AG04450 (cell line): ENCODE measurements at regions not wholly inside any gene's neighbourhood (a gene's known extent, or its start where the extent isn't known, plus 50 kb on each side); places are given as distances from the start of the nearest gene placed in this dataset.

Experiments used
- CTCF ChIA-PET: fragments of 300-600, 350-600 bp; formaldehyde crosslinking; extraction: SDS; loops from one replicate; lab custom pipeline; 2022; ENCODE audit warnings: antibody characterized with exemption, inconsistent platforms; lab: Charles Lee
- POLR2A ChIA-PET: fragments of 350-600 bp; formaldehyde crosslinking; extraction: SDS; loops from one replicate; lab custom pipeline; 2021; ENCODE audit warnings: antibody characterized with exemption, inconsistent platforms; lab: Yijun Ruan, JAX
- DNase-seq: peaks from one replicate; pipeline ENCODE4 v3.0.0-alpha.2; 2011; ENCODE audit warnings: low read depth, low spot score
- H3K27ac ChIP-seq: one replicate; pipeline ENCODE4 v1.5.1; 2012; ENCODE audit warnings: low read depth, low read length, control low read depth
- H3K27me3 ChIP-seq: one replicate; pipeline ENCODE4 v1.6.0; 2012; ENCODE audit warnings: low read length; ENCODE audit not compliant: control insufficient read depth, insufficient read depth
- H3K4me3 ChIP-seq: 2 replicates; pipeline ENCODE4 v1.5.1; 2011; ENCODE audit warnings: mild to moderate bottlenecking, low read depth, low read length, control low read depth
- H3K9me3 ChIP-seq: 2 replicates; pipeline ENCODE4 v1.5.1; 2012; ENCODE audit warnings: low read length; ENCODE audit not compliant: control insufficient read depth, insufficient read depth
- CTCF ChIP-seq: IDR thresholded peaks from 2 replicates; pipeline ENCODE4 v1.5.1; 2011; ENCODE audit warnings: low read depth, low read length, control low read depth, inconsistent platforms

- peaks cover 5% of the 10 kb centered on the region for H3K27me3 ChIP-seq
- ChIA-PET POLR2A (no interaction called here), CTCF (no interaction called here)
- TF ChIP-seq CTCF, result no peak
- no peak overlapping the region for H3K4me3 ChIP-seq
- DNase-seq, result no peak
- H3K9me3 ChIP-seq, result no peaks in the 10 kb centered on the region
- no peak overlapping the region for H3K27ac ChIP-seq
Measured at GRCh38 chr4:24236532-24236931, 346.7 kb upstream of the PPARGC1A start.

- no peak overlapping the region for H3K4me3 ChIP-seq
- no peaks in the 10 kb centered on the region for H3K9me3 ChIP-seq
- CTCF ChIA-PET, result no interaction called here
- DNase-seq, result no peak
- no peak overlapping the region for H3K27ac ChIP-seq
- POLR2A ChIA-PET, result no interaction called here
- peaks cover 5% of the 10 kb centered on the region for H3K27me3 ChIP-seq
- no peak for TF ChIP-seq CTCF
Measured at GRCh38 chr4:24236120-24236519, 346.3 kb upstream of the PPARGC1A start.

- ChIA-PET CTCF (no interaction called here), POLR2A (no interaction called here)
- DNase-seq, result no peak
- no peak for TF ChIP-seq CTCF
- no peak overlapping the region for H3K27ac ChIP-seq
- H3K4me3 ChIP-seq, result no peak overlapping the region
- no peaks in the 10 kb centered on the region for H3K9me3 ChIP-seq
- peaks cover 4% of the 10 kb centered on the region for H3K27me3 ChIP-seq
Measured at GRCh38 chr4:24235618-24236017, 345.8 kb upstream of the PPARGC1A start.

- H3K4me3 ChIP-seq, result no peak overlapping the region
- no peak for TF ChIP-seq CTCF
- ChIA-PET POLR2A (no interaction called here), CTCF (no interaction called here)
- DNase-seq, result no peak
- no peaks in the 10 kb centered on the region for H3K9me3 ChIP-seq
- H3K27me3 ChIP-seq, result peaks cover 3% of the 10 kb centered on the region
- no peak overlapping the region for H3K27ac ChIP-seq
Measured at GRCh38 chr4:24234288-24234848, 344.5 kb upstream of the PPARGC1A start.

GRCh38 chr4:24230955-24231354, 341.1 kb upstream of the PPARGC1A start:
- DNase-seq, result no peak
- Histone ChIP-seq H3K27me3 (peaks cover 3% of the 10 kb centered on the region), H3K9me3 (no peaks in the 10 kb centered on the region), H3K4me3 (no peak overlapping the region), H3K27ac (no peak overlapping the region)
- no peak for TF ChIP-seq CTCF
- POLR2A ChIA-PET, result interaction anchor here (0.7 kb wide), 1 partner anchor 22 kb away, joined by 4 read pairs; no protein-coding TSS in a partner anchor
- CTCF ChIA-PET, result interaction anchor here (0.6 kb wide), 1 partner anchor 164 kb away, joined by 3 read pairs; no protein-coding TSS in a partner anchor
